ENCODE measurements at regions not wholly inside any gene's neighbourhood (a gene's known extent, or its start where the extent isn't known, plus 50 kb on each side); places are given as distances from the start of the nearest gene placed in this dataset.

DNA sequence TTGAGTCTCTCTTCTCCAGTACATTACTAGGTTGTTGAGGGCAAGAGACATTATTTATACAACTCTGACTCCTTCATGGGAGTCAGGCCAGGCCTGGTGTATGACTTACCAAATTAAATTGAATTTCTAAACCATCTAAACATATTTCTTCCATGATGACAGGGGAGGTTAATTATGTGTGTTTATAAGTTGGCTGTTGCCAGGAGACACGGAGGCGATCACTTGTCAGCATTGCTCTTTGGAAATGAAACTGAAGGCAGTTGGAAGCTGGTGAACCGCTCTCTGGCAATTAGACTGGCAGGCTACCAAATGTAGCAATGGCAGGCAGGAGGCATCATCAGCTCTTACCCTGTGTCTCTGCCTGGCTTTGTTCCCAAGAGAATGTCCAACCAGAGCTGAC is 241.4 kb downstream of the KCNS3 start:
- Histone ChIP-seq H3K4me1 (peaks cover 20% of the 10 kb centered on the region), H3K27me3 (no peaks in the 10 kb centered on the region), H3K4me3 (no peak overlapping the region), H3K27ac (no peak overlapping the region), H3K9me3 (no peaks in the 10 kb centered on the region), H3K36me3 (no peaks in the 10 kb centered on the region)
- no peak for DNase-seq (ENCODE audit: low spot score in 2 of 2)
- WGBS, result 38% methylated on average over 3 of the region's 3 CpGs
- TF ChIP-seq EP300 (IDR thresholded peaks at IDR 0.05) (no peak), POLR2A (IDR thresholded peaks at IDR 0.05) (no peak), POLR2AphosphoS5 (IDR thresholded peaks at IDR 0.05) (no peak)
- TF ChIP-seq, protein P1, sequence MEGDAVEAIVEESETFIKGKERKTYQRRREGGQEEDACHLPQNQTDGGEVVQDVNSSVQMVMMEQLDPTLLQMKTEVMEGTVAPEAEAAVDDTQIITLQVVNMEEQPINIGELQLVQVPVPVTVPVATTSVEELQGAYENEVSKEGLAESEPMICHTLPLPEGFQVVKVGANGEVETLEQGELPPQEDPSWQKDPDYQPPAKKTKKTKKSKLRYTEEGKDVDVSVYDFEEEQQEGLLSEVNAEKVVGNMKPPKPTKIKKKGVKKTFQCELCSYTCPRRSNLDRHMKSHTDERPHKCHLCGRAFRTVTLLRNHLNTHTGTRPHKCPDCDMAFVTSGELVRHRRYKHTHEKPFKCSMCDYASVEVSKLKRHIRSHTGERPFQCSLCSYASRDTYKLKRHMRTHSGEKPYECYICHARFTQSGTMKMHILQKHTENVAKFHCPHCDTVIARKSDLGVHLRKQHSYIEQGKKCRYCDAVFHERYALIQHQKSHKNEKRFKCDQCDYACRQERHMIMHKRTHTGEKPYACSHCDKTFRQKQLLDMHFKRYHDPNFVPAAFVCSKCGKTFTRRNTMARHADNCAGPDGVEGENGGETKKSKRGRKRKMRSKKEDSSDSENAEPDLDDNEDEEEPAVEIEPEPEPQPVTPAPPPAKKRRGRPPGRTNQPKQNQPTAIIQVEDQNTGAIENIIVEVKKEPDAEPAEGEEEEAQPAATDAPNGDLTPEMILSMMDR (IDR thresholded peaks at IDR 0.05), result no peak

DNA sequence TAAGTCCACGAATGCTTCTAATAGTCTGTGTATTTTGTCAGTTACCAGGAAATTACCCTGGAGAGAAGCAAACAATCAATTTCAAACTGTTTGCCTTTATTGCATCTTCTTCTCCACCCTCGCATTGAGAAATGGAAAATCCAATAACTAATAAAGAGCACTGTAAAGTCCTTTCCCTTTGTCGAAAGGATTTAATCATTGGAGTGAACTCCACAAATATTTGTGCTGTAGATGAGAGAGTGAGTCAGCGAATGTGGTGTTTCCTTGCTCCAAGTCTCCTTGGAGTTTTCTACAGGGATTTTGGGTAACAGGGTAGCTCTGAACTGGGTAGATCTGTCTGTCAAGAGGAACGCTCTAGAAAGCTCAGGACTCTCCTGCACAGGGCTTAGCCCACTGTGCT is 240.2 kb downstream of the KCNS3 start:
- DNase-seq (ENCODE audit: low spot score in 2 of 2), result no peak
- 84% methylated on average over 5 of the region's 5 CpGs for WGBS

DNA sequence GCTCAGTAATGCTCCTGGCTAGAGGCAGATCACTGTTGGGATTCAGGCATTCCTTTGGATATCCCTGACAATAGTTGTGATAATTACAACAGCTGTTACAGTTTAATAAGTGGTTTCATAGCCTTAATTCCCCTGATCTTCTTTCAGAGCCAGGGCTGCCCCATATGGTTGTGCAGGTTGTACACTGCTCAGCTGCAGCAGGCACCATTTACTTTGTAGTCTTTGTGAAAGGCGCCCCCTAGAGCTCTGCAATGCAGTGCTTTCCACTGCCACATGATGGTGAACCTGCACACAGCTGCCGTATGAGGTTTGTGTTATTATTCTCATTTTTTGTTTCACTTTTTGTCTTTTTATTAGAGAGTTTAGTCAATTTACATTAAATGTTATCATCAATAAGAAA is 239.1 kb downstream of the KCNS3 start:
- no peaks in the 10 kb centered on the region for H3K9me3 ChIP-seq
- 60% methylated on average over 2 of the region's 2 CpGs for WGBS
- H3K27me3 ChIP-seq, result no peaks in the 10 kb centered on the region
- H3K27ac ChIP-seq, result no peak overlapping the region
- H3K36me3 ChIP-seq, result no peaks in the 10 kb centered on the region
- H3K4me1 ChIP-seq, result peaks cover 10% of the 10 kb centered on the region
- H3K4me3 ChIP-seq, result no peak overlapping the region
- TF ChIP-seq, protein P1 (IDR thresholded peaks at IDR 0.05), result no peak
- TF ChIP-seq POLR2A (IDR thresholded peaks at IDR 0.05), result no peak
- no peak for DNase-seq (ENCODE audit: low spot score in 2 of 2)

More for the DNA sequence above, 240.2 kb downstream of the KCNS3 start:
- TF ChIP-seq POLR2AphosphoS5 (IDR thresholded peaks at IDR 0.05), result no peak
- TF ChIP-seq EP300 (IDR thresholded peaks at IDR 0.05), result no peak
- no peak for TF ChIP-seq POLR2A (IDR thresholded peaks at IDR 0.05)
- TF ChIP-seq, protein P1 (IDR thresholded peaks at IDR 0.05), result no peak
- H3K36me3 ChIP-seq, result no peaks in the 10 kb centered on the region
- H3K4me3 ChIP-seq, result no peak overlapping the region
- no peaks in the 10 kb centered on the region for H3K27me3 ChIP-seq
- no peaks in the 10 kb centered on the region for H3K9me3 ChIP-seq
- H3K4me1 ChIP-seq, result peaks cover 15% of the 10 kb centered on the region
- no peak overlapping the region for H3K27ac ChIP-seq

- TF ChIP-seq, protein P1 (IDR thresholded peaks at IDR 0.05), result no peak
- TF ChIP-seq POLR2A (IDR thresholded peaks at IDR 0.05) (no peak), POLR2AphosphoS5 (IDR thresholded peaks at IDR 0.05) (no peak), EP300 (IDR thresholded peaks at IDR 0.05) (no peak)
- H3K27me3 ChIP-seq, result no peaks in the 10 kb centered on the region
- DNase-seq (ENCODE audit: low spot score in 2 of 2), result no peak
- H3K9me3 ChIP-seq, result no peaks in the 10 kb centered on the region
- WGBS, result 81% methylated on average over 3 of the region's 3 CpGs
- H3K4me3 ChIP-seq, result no peak overlapping the region
- H3K4me1 ChIP-seq, result no peaks in the 10 kb centered on the region
- H3K27ac ChIP-seq, result no peak overlapping the region
- no peaks in the 10 kb centered on the region for H3K36me3 ChIP-seq
These were observed 231.8 kb downstream of the KCNS3 start for GRCh38 chr2:18110222-18110621.

DNA sequence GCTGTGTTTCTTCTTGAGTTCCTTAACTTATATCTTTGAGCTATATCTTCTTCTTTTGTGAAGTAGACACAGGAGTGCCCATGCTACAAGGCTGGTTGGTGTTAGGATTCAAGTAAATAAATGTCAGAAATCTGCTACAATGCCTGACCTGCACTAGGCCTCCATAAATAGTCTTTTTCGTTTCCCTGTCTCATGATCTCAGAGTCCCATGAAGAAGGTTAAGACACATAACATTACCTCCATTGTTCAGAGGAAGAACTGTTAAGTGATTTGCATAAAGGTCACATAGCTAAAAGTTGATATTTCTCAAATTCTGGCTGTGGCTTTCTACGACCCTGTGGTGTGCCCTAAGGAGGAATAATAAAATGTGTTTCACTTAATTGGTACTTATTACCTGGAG is 228.4 kb downstream of the KCNS3 start:
- H3K27me3 ChIP-seq, result no peaks in the 10 kb centered on the region
- H3K4me1 ChIP-seq, result no peaks in the 10 kb centered on the region
- TF ChIP-seq EP300 (IDR thresholded peaks at IDR 0.05), result no peak
- TF ChIP-seq, protein P1 (IDR thresholded peaks at IDR 0.05), result no peak
- no peak overlapping the region for H3K27ac ChIP-seq
- WGBS, result 67% methylated on average over 2 of the region's 2 CpGs
- H3K4me3 ChIP-seq, result no peak overlapping the region
- H3K9me3 ChIP-seq, result no peaks in the 10 kb centered on the region
- H3K36me3 ChIP-seq, result no peaks in the 10 kb centered on the region
- DNase-seq (ENCODE audit: low spot score in 2 of 2), result no peak

All from suprapubic skin (tissue), 4 donors.